22Rv1 (cell line): ENCODE measurements at regions not wholly inside any gene's neighbourhood (a gene's known extent, or its start where the extent isn't known, plus 50 kb on each side); places are given as distances from the start of the nearest gene placed in this dataset.

ENCODE experiments used
- ZFX ChIP-seq: fragments of 450-650 bp; IDR thresholded peaks from 2 replicates; pipeline ENCODE4 v1.6.1; 2017; ENCODE audit warnings: antibody characterized with exemption, borderline replicate concordance
- TF ChIP-seq, protein P1 (sequence below): fragments of 450-650 bp; IDR thresholded peaks from 2 replicates; pipeline ENCODE4 v1.5.1; 2017; ENCODE audit warnings: mild to moderate bottlenecking

DNA sequence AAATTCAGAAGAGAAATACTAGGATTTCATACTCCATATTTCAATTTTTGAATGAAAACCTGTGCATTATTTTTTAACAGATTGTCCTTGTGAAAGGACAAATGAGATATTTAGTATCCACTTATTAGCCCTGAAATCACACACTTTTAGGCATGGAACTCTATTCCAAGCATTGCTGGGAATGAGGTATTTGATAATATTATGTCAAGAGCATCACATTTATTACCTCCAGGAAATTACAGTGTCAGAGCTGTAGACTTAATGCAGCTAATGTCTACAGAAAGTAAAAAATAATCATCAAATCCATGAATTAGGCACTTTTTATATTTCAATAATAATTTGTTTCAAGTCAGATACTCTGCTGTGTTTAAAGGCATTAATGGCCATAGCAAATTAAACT lies 753.8 kb downstream of the REEP3 start:
- TF ChIP-seq, protein P1, sequence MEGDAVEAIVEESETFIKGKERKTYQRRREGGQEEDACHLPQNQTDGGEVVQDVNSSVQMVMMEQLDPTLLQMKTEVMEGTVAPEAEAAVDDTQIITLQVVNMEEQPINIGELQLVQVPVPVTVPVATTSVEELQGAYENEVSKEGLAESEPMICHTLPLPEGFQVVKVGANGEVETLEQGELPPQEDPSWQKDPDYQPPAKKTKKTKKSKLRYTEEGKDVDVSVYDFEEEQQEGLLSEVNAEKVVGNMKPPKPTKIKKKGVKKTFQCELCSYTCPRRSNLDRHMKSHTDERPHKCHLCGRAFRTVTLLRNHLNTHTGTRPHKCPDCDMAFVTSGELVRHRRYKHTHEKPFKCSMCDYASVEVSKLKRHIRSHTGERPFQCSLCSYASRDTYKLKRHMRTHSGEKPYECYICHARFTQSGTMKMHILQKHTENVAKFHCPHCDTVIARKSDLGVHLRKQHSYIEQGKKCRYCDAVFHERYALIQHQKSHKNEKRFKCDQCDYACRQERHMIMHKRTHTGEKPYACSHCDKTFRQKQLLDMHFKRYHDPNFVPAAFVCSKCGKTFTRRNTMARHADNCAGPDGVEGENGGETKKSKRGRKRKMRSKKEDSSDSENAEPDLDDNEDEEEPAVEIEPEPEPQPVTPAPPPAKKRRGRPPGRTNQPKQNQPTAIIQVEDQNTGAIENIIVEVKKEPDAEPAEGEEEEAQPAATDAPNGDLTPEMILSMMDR: no peak
- TF ChIP-seq ZFX: no peak
